ENCODE measurements at regions not wholly inside any gene's neighbourhood (a gene's known extent, or its start where the extent isn't known, plus 50 kb on each side); places are given as distances from the start of the nearest gene placed in this dataset.

DNA sequence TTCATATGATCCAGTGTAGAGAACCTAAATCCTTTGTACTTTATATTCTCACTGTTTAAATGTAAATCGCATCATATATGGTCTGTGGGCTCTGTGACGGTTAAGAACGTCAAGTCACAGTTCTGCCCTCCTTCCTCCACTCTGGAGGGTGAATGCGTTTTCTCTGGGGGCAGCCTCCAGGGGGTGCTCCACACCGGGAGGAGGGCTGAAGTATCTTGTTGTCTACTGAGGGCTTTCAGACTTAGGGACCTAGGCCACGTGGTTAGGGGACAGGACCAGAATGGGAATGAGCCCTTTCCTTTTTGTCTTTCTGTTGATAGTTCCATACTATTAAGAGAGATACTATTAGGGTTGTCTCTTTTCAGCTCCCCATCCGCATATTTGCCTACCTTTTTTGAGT lies 504.9 kb downstream of the FGF9 start:
- no peak for TF ChIP-seq POLR2A (IDR thresholded peaks at IDR 0.05; ENCODE audit: low read length)
- TF ChIP-seq GATA1 (IDR thresholded peaks at IDR 0.05; ENCODE audit: low read depth, low read length) = no peak
